Cardiac septum (tissue), 1 donor: ENCODE measurements at regions not wholly inside any gene's neighbourhood (a gene's known extent, or its start where the extent isn't known, plus 50 kb on each side); places are given as distances from the start of the nearest gene placed in this dataset.
"Not testable (repeated sequence)": the region's sequence is repeated elsewhere in the genome, so short reads cannot be mapped to it uniquely, and the experiment has no call there.

ENCODE experiments used
- DNase-seq: peaks from one replicate; pipeline ENCODE4 v3.0.0-alpha.2; 2020; ENCODE audit warnings: low spot score
- intact Hi-C: fragments of 100-400 bp; cut with DNase I; formaldehyde crosslinking; loops from one replicate; pipeline ENCODE4 v1.14.0; 2022
- donor health status: DM: no; HTN: no; CAD: no.

GRCh38 chr3:152574461-152575079 is 260.4 kb upstream of the P2RY1 start:
- intact Hi-C loops = loop anchor here (5.0 kb wide), 2 partner anchors 67 to 502 kb away; no protein-coding TSS in a partner anchor

GRCh38 chr3:152578769-152579168 is 256.2 kb upstream of the P2RY1 start:
- no peak for DNase-seq
- intact Hi-C loops = loop anchor here (5.0 kb wide), 1 partner anchor 71 kb away; no protein-coding TSS in a partner anchor

More at GRCh38 chr3:152574461-152575079, 260.4 kb upstream of the P2RY1 start:
- no peak for DNase-seq

DNA sequence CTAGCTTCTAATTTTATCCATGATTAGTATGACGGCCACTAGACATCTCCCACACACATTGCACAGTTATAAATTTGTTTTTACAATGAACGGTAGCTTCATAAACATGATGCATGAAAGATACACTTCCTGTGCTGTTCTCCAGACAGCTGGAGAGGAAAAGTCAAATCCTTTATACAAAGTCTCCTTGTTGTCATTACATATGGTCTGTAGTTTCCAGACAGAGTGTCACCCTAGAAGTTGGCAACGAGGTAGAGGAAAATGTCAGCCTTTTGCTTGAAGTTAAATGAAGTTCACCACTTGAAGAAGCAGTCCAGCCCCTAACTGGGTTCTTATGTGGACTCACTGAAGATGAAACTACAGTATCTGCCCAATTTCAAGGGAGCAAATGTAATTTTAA is 253.0 kb upstream of the P2RY1 start:
- intact Hi-C loops = loop anchor here (10.0 kb wide), 1 partner anchor 253 kb away; the partner anchor contains the start of gene P2RY1
- DNase-seq = no peak

GRCh38 chr3:152583963-152584362 is 251.0 kb upstream of the P2RY1 start:
- no peak for DNase-seq
- intact Hi-C loops = loop anchor here (10.0 kb wide), 1 partner anchor 251 kb away; the partner anchor contains the start of gene P2RY1

DNA sequence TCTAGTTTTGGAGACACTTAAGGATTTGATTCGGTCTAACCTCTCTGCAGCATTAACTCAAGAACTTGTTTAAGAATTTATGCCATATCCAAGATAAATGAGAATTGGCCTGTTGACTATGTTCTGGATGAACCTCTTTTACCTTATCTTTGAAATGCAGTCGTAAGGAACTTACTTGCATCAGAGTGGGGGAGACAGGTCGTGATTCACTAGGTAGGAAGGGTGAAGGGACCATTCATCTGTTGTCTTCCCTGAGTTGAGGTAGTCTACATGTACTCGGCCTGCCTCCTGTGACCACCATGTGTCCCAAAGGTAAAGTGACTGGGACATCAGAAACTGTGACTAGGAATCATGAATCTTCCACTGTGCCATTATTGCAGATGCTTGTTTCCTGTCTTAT is 248.0 kb upstream of the P2RY1 start:
- intact Hi-C loops = loop anchor here (10.0 kb wide), 1 partner anchor 248 kb away; the partner anchor contains the start of gene P2RY1
- DNase-seq = no peak

- intact Hi-C loops = loop anchor here (10.0 kb wide), 1 partner anchor 247 kb away; the partner anchor contains the start of gene P2RY1
- no peak for DNase-seq
These were observed 247.1 kb upstream of the P2RY1 start for GRCh38 chr3:152587861-152588260.

DNA sequence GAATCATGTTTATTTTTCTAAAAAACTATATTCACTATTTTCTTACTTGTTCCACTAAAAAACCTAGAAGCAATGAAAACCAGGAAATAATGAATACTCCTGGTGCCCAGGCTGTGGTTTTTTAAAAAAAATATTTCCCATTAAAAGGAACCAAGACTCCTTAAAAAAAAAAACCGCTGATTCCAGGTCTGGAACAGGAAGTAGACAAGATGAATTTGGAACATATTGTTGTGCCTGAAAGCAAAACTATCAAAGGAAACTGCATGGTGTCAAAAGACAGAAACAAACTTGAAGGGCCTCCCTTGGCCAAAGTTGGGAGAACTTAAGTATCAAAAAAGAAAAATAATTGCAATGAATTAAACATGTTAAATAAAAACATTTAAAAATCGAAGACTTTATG is 245.3 kb upstream of the P2RY1 start:
- intact Hi-C loops = loop anchor here (10.0 kb wide), 1 partner anchor 245 kb away; the partner anchor contains the start of gene P2RY1
- no peak for DNase-seq

DNA sequence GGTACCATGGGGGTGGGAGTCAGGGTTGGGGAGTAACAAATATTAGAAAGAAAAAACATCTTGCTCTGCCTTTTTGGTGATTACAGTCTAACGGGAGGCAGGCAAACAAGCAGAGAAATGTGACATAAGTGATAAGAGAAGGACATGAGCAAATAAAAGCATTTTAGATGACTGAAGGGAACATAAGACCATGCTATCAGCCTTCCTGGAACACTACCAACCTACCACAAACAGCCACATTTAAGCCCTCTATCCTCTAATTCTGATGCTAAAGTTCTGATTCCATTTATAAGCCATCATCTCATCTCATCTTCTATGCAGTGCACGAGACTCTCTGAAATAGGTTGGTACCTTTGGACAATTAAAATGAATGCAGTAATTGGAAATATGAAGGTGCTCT is 243.4 kb upstream of the P2RY1 start:
- DNase-seq = no peak

DNA sequence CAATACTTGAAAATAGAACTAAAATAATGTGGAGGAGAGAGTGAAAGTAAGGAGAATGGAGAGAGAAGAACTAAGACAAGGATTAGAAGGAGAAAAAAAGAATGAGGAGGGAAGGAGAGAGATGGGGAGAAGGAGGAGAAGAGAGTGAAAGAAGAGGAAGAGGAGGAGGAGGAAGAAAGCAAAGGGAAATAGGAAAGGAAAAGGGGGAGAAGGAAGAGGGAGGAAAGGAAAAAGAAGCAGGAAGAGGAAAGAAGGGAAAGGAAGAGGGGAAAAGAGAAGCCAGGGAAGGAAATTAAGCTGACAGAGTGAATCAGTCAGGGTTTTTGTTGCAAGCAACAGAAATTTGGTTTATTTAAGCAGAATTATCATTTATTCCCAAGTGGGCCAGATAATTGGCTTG is 241.7 kb upstream of the P2RY1 start:
- intact Hi-C loops = no loop called here

More for the DNA sequence above, 243.4 kb upstream of the P2RY1 start:
- intact Hi-C loops = no loop called here

GRCh38 chr3:152595975-152596821 is 238.7 kb upstream of the P2RY1 start:
- intact Hi-C loops = no loop called here
- DNase-seq = no peak

More for the DNA sequence above, 241.7 kb upstream of the P2RY1 start:
- no peak for DNase-seq

- intact Hi-C loops = not testable (repeated sequence)
These were observed 238.1 kb upstream of the P2RY1 start for GRCh38 chr3:152596832-152597231.

GRCh38 chr3:152606146-152606545 is 228.8 kb upstream of the P2RY1 start:
- intact Hi-C loops = no loop called here
- no peak for DNase-seq

More at GRCh38 chr3:152596832-152597231, 238.1 kb upstream of the P2RY1 start:
- not testable (repeated sequence) for DNase-seq

DNA sequence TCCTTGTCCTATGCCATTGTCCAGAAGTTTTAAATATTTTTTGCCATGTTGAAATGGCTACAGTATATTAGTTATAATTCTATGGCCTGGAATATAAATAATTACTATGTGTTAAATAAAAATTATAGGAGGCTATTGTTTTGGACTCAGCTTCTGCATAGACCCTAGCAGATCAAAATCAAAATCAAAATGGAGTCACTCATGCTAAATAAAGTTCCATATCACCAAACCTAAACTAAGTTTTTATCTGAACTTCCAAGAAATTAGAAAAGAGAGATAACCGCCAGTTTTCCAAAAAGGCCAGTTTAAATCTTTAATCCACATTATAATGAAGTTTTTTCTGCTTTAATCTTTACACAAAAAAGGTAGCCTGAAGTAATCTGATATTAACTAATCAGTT is 227.8 kb upstream of the P2RY1 start:
- intact Hi-C loops = no loop called here
- no peak for DNase-seq

DNA sequence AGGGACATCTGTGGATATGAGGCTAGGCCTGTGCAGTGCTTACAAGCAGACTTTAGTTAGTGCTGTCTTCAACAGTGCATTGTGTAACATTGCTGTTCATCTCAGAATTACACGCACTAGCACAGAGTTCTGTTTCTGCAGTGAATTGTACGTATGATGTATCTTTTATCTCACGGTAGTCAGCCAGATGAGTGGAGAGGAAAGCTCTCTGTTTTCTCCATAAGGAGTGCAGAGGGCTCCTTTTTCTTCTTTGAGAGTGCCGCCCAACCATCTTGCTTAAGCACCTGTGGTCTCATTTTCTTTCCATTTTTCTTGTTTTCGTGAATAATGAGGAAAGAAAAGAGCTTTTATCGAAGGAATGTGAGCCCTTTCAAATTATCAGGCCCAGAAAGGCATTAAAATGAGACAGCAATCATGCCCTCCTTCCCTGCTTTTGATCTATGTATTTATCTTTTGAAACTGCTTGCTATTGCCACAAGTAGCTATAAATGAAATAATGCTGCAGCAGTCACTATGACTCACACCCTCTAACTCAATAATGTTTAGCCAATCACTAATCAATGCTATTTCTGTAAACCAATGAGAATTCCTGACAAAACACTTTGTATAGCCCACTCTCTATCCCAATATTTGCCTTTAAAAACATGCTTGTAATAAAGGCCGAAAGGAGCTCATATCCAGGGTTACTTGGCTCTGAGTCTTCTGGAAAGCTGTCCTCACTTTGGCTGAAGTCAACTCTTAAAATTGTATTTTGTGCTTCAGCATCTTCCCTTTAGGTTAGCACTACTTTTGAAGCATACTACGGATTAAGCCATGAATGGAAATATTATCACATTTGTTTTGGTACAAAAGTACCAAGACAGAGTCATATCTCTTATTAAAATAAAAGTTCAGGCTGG is 226.0 kb upstream of the P2RY1 start:
- no peak for DNase-seq
- intact Hi-C loops = no loop called here

- DNase-seq = no peak
- intact Hi-C loops = no loop called here
These were observed 225.0 kb upstream of the P2RY1 start for GRCh38 chr3:152609891-152610290.

DNA sequence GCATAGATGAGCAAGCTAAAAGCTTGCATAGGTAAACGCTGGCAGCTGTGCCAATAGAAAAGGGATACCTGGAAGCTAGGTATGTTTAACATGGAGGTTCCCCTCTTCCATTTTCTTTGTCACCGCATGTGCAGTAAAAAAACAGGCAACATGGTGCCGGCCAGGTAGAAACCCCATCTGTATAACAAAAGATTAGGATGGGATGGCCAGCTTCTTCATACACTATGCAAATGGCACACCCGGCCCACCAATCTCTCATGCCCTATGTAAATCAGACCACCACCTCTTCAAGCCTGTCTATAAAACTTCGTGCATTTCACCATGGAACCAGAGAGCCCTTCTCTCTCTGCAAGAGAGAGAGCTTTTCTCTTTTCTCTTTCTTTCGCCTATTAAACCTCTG is 224.3 kb upstream of the P2RY1 start:
- intact Hi-C loops = no loop called here
- no peak for DNase-seq

DNA sequence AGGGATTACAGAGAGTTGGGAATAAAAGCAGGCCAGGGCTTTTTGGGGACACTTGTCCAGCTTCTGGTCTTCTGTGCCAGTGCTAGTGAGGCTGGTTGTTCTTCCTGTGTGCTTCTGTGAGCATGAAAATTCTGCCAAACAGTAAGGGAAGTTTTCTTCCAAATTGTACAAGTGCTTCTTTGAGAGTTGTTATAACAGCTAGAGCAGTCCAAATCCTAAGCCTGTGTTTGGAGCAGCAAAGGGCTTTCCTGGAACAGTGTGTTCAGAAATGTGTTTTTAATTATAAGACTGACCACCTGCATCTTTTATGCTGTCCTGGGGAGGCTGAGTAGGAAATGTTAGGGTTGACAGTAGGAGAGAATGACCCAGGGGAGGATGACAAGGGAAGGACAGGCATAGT is 223.0 kb upstream of the P2RY1 start:
- intact Hi-C loops = no loop called here
- no peak for DNase-seq

GRCh38 chr3:152613851-152614250 is 221.1 kb upstream of the P2RY1 start:
- no peak for DNase-seq
- intact Hi-C loops = no loop called here

GRCh38 chr3:152615681-152616080 is 219.2 kb upstream of the P2RY1 start:
- intact Hi-C loops = no loop called here
- no peak for DNase-seq

DNA sequence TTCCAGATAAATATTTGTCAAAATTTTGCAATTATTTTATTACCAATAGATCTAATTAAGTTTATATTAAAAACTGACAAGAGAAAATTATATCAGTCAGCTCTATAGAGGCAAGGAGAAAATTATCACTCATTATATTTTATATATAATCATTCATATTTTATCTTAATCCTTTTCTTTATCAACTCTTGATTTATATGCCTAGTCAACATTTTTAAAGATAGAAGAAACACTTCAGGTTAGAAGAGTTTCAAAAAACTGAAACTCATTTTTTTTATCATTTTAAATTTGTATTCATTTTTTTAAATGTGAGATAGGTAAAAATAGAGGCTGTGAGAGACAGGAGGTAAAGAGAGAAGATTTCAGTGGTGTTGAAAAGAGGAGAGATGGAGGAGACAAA is 217.3 kb upstream of the P2RY1 start:
- no peak for DNase-seq
- intact Hi-C loops = no loop called here
